Astrocyte of the cerebellum (primary cell): ENCODE measurements at regions not wholly inside any gene's neighbourhood (a gene's known extent, or its start where the extent isn't known, plus 50 kb on each side); places are given as distances from the start of the nearest gene placed in this dataset.

Source experiments
- DNase-seq: peaks from one replicate; pipeline ENCODE4 v3.0.0-alpha.2; 2011; ENCODE audit warnings: low read depth
- H3K4me3 ChIP-seq: 2 replicates; pipeline ENCODE4 v1.5.1; 2011; ENCODE audit warnings: mild to moderate bottlenecking, low read depth, low read length, moderate library complexity
- CTCF ChIP-seq: IDR thresholded peaks from 2 replicates; pipeline ENCODE4 v1.5.1; 2012; ENCODE audit warnings: low read length, low read depth, moderate library complexity, mild to moderate bottlenecking; ENCODE audit errors: missing control alignments
- in situ Hi-C: cut with HindIII; loops from 2 replicates; pipeline ENCODE4 v1.10.0; 2017; ENCODE audit warnings: low sequenced_read_pairs

- no peak for TF ChIP-seq CTCF
- H3K4me3 ChIP-seq, result no peak overlapping the region
- no peak for DNase-seq
- in situ Hi-C loops, result no loop called here
These were observed 166.1 kb upstream of the SLIT2 start for GRCh38 chr4:20085653-20086052.

- TF ChIP-seq CTCF, result no peak
- no peak for DNase-seq
- in situ Hi-C loops, result no loop called here
- H3K4me3 ChIP-seq, result no peak overlapping the region
These were observed 166.5 kb upstream of the SLIT2 start for GRCh38 chr4:20085156-20085555.

- no peak for TF ChIP-seq CTCF
- no peak for DNase-seq
- H3K4me3 ChIP-seq, result no peak overlapping the region
- in situ Hi-C loops, result no loop called here
These were observed 167.2 kb upstream of the SLIT2 start for GRCh38 chr4:20084488-20084887.

GRCh38 chr4:20078644-20079043 is 173.1 kb upstream of the SLIT2 start:
- no peak for DNase-seq
- H3K4me3 ChIP-seq, result no peak overlapping the region
- TF ChIP-seq CTCF, result no peak
- in situ Hi-C loops, result no loop called here

- no peak overlapping the region for H3K4me3 ChIP-seq
- TF ChIP-seq CTCF, result no peak
- no peak for DNase-seq
- in situ Hi-C loops, result no loop called here
These were observed 176.3 kb upstream of the SLIT2 start for GRCh38 chr4:20075248-20075871.

GRCh38 chr4:20074450-20074849 is 177.3 kb upstream of the SLIT2 start:
- TF ChIP-seq CTCF, result no peak
- no peak overlapping the region for H3K4me3 ChIP-seq
- in situ Hi-C loops, result no loop called here
- DNase-seq, result no peak
